K562 (cell line): ENCODE measurements at regions not wholly inside any gene's neighbourhood (a gene's known extent, or its start where the extent isn't known, plus 50 kb on each side); places are given as distances from the start of the nearest gene placed in this dataset.

Experiments used
- HNRNPH1 ChIP-seq: fragments of 200-400 bp; formaldehyde crosslinking; optimal IDR thresholded peaks from 2 replicates; pipeline ENCODE3; 2017; ENCODE audit warnings: low read depth, mild to moderate bottlenecking, low read length, moderate library complexity
- POLR2AphosphoS5 ChIP-seq: IDR thresholded peaks from 2 replicates; pipeline ENCODE4 v1.6.1; 2011; ENCODE audit warnings: mild to moderate bottlenecking, low read depth, low read length, moderate library complexity; ENCODE audit not compliant: control insufficient read depth, insufficient read depth

DNA sequence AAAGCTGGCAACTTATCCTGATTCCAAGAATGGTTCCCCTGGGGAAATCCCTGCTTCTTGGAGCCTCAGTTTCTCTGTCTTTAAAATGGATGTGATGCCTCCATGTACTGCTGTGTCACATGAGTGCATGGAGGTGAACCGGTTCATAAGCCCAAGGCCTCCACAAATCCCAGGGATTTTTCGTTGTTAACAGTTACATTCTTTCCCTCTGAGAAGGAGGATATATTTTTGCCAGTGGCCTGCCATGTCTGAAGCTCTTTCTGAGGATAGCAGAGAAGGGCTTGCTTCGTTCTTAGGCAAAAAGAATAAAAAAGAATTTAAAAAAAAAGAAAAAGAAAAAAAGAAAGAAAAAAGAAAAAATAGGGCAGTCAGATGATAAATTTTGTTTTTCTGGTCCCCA lies 52.2 kb upstream of the CIBAR2 start:
- no peak for TF ChIP-seq HNRNPH1
- no peak for TF ChIP-seq POLR2AphosphoS5
